WTC11 (cell line): ENCODE measurements at regions not wholly inside any gene's neighbourhood (a gene's known extent, or its start where the extent isn't known, plus 50 kb on each side); places are given as distances from the start of the nearest gene placed in this dataset.

Experiments
- ATAC-seq: fragments of 200-7000 bp; cut with Tn5 transposase; 2 replicates; pipeline ENCODE4 v1.10.0; 2021; ENCODE audit warnings: mild to moderate bottlenecking, moderate library complexity
- CTCF ChIA-PET: fragments of 300-600 bp; sonication (Branson Sonifier 250); formaldehyde crosslinking; loops from one replicate; lab custom pipeline; 2021; ENCODE audit warnings: antibody characterized with exemption; lab: Charles Lee
- POLR2A ChIA-PET: fragments of 350-600 bp; sonication (Branson Sonifier 250); formaldehyde crosslinking; loops from one replicate; lab custom pipeline; 2021; ENCODE audit warnings: antibody characterized with exemption; lab: Charles Lee
- DNase-seq: peaks from one replicate; pipeline ENCODE4 v3.0.0; 2021; ENCODE audit warnings: low spot score
- H3K27ac Mint-ChIP-seq: 2 replicates; pipeline ENCODE4 v1.8.0; 2021; ENCODE audit warnings: mixed read lengths
- H3K27me3 Mint-ChIP-seq: 2 replicates; pipeline ENCODE4 v1.8.0; 2021; ENCODE audit warnings: low read depth, mild to moderate bottlenecking, moderate library complexity, mixed read lengths
- H3K36me3 Mint-ChIP-seq: 2 replicates; pipeline ENCODE4 v1.8.0; 2021; ENCODE audit warnings: mixed read lengths
- H3K4me1 Mint-ChIP-seq: 2 replicates; pipeline ENCODE4 v1.8.0; 2022; ENCODE audit warnings: mixed read lengths
- H3K4me3 Mint-ChIP-seq: 2 replicates; pipeline ENCODE4 v1.8.0; 2021; ENCODE audit warnings: mild to moderate bottlenecking, moderate library complexity, mixed read lengths
- H3K9me3 Mint-ChIP-seq: 2 replicates; pipeline ENCODE4 v1.8.0; 2021; ENCODE audit warnings: mixed read lengths
- ARID4B ChIP-seq: sonication (generic); formaldehyde crosslinking; IDR thresholded peaks from 2 replicates; pipeline ENCODE4 v1.8.0; 2023; ENCODE audit warnings: missing genetic modification reagents, mild to moderate bottlenecking, borderline replicate concordance
- ATF6 ChIP-seq: sonication (generic); formaldehyde crosslinking; IDR thresholded peaks from 2 replicates; pipeline ENCODE4 v1.8.1; 2023; ENCODE audit warnings: mild to moderate bottlenecking, missing genetic modification reagents
- MXD4 ChIP-seq: fragments of 250-450 bp; sonication (Bioruptor Pico); IDR thresholded peaks from 2 replicates; pipeline ENCODE4 v1.8.0; 2021; ENCODE audit warnings: mild to moderate bottlenecking, moderate library complexity, borderline replicate concordance
- OVOL2 ChIP-seq: fragments of 250-450 bp; sonication (Bioruptor Pico); IDR thresholded peaks from 2 replicates; pipeline ENCODE4 v1.9.0; 2021; ENCODE audit warnings: mild to moderate bottlenecking, borderline replicate concordance
- PRRX2 ChIP-seq: fragments of 250-450 bp; sonication (Bioruptor Pico); IDR thresholded peaks from 2 replicates; pipeline ENCODE4 v1.8.0; 2021; ENCODE audit warnings: mild to moderate bottlenecking
- SP1 ChIP-seq: sonication (generic); formaldehyde crosslinking; conservative IDR thresholded peaks from 2 replicates; pipeline ENCODE4 v1.8.1; 2022; ENCODE audit warnings: missing genetic modification reagents
- ZNF232 ChIP-seq: sonication (generic); formaldehyde crosslinking; IDR thresholded peaks from 2 replicates; pipeline ENCODE4 v1.8.0; 2022; ENCODE audit warnings: mild to moderate bottlenecking, missing genetic modification reagents
- ZNF396 ChIP-seq: fragments of 250-450 bp; sonication (Bioruptor Pico); IDR thresholded peaks from 2 replicates; pipeline ENCODE4 v1.8.0; 2021; ENCODE audit warnings: mild to moderate bottlenecking, moderate library complexity, borderline replicate concordance
- TF ChIP-seq, protein P1 (sequence below): sonication (generic); formaldehyde crosslinking; IDR thresholded peaks from 2 replicates; pipeline ENCODE4 v1.8.1; 2023; ENCODE audit warnings: mild to moderate bottlenecking, moderate library complexity, missing genetic modification reagents
- TF ChIP-seq, protein P2 (sequence below): sonication (generic); formaldehyde crosslinking; conservative IDR thresholded peaks from 2 replicates; pipeline ENCODE4 v1.8.1; 2023; ENCODE audit warnings: mild to moderate bottlenecking, low read depth, missing genetic modification reagents, moderate library complexity

GRCh38 chr9:95379630-95380029, 62.1 kb upstream of the FANCC start (continued):
- TF ChIP-seq ATF6 (CRISPR knock-in tag) (no peak), SP1 (CRISPR knock-in tag) (no peak), MXD4 (CRISPR knock-in tag) (no peak)
- TF ChIP-seq, protein P1, sequence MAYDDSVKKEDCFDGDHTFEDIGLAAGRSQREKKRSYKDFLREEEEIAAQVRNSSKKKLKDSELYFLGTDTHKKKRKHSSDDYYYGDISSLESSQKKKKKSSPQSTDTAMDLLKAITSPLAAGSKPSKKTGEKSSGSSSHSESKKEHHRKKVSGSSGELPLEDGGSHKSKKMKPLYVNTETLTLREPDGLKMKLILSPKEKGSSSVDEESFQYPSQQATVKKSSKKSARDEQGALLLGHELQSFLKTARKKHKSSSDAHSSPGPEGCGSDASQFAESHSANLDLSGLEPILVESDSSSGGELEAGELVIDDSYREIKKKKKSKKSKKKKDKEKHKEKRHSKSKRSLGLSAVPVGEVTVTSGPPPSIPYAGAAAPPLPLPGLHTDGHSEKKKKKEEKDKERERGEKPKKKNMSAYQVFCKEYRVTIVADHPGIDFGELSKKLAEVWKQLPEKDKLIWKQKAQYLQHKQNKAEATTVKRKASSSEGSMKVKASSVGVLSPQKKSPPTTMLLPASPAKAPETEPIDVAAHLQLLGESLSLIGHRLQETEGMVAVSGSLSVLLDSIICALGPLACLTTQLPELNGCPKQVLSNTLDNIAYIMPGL (CRISPR knock-in tag), result no peak
- TF ChIP-seq, protein P2, sequence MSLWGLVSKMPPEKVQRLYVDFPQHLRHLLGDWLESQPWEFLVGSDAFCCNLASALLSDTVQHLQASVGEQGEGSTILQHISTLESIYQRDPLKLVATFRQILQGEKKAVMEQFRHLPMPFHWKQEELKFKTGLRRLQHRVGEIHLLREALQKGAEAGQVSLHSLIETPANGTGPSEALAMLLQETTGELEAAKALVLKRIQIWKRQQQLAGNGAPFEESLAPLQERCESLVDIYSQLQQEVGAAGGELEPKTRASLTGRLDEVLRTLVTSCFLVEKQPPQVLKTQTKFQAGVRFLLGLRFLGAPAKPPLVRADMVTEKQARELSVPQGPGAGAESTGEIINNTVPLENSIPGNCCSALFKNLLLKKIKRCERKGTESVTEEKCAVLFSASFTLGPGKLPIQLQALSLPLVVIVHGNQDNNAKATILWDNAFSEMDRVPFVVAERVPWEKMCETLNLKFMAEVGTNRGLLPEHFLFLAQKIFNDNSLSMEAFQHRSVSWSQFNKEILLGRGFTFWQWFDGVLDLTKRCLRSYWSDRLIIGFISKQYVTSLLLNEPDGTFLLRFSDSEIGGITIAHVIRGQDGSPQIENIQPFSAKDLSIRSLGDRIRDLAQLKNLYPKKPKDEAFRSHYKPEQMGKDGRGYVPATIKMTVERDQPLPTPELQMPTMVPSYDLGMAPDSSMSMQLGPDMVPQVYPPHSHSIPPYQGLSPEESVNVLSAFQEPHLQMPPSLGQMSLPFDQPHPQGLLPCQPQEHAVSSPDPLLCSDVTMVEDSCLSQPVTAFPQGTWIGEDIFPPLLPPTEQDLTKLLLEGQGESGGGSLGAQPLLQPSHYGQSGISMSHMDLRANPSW (CRISPR knock-in tag), result no peak

GRCh38 chr9:95373782-95374487, 56.4 kb upstream of the FANCC start:
- no peak for DNase-seq
- Mint-ChIP-seq H3K4me3 (no peak overlapping the region), H3K27ac (no peak overlapping the region), H3K36me3 (no peaks in the 10 kb centered on the region), H3K9me3 (peaks cover 22% of the 10 kb centered on the region), H3K27me3 (no peaks in the 10 kb centered on the region; the same call in 1 of the 2 replicates), H3K4me1 (peaks cover 9% of the 10 kb centered on the region)
- ATAC-seq, result no peak
- CTCF ChIA-PET, result no interaction called here
- TF ChIP-seq PRRX2 (CRISPR knock-in tag), result no peak
- TF ChIP-seq ARID4B (CRISPR knock-in tag), result no peak
- TF ChIP-seq ZNF396 (CRISPR knock-in tag), result no peak
- no peak for TF ChIP-seq OVOL2 (CRISPR knock-in tag)
- POLR2A ChIA-PET, result no interaction called here

- Mint-ChIP-seq H3K27ac (0 out of 2 replicates have a peak overlapping the region, but pooled peaks have one; percentile 3), H3K9me3 (peaks cover 25% of the 10 kb centered on the region), H3K4me1 (peaks cover 13% of the 10 kb centered on the region), H3K4me3 (no peak overlapping the region), H3K27me3 (no peaks in the 10 kb centered on the region; the same call in 1 of the 2 replicates), H3K36me3 (peaks cover 5% of the 10 kb centered on the region)
- no peak for DNase-seq
- no peak for TF ChIP-seq ZNF232
- CTCF ChIA-PET, result no interaction called here
- ATAC-seq, result no peak
- POLR2A ChIA-PET, result no interaction called here
Observed at GRCh38 chr9:95373069-95373681, 55.7 kb upstream of the FANCC start.
